ENCODE measurements at regions not wholly inside any gene's neighbourhood (a gene's known extent, or its start where the extent isn't known, plus 50 kb on each side); places are given as distances from the start of the nearest gene placed in this dataset.
"Not testable (repeated sequence)": the region's sequence is repeated elsewhere in the genome, so short reads cannot be mapped to it uniquely, and the experiment has no call there.

DNA sequence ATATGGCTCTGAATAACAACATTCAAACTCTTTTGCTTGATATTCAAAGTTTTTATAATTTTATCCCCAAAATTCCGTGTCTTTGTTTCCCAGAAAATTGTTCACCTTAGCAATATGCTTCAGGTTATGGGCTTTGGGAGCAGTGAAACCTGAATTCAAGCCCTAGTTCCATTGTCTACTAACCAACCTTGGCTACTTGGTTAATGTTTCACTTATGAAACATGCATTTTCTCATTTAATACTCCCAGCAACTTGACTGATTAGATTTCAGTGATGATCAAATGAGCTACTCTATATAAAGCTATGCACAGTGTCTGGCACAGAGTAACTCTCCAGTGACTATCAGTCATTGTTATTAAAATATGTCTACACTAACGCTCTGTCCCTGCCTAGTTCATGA, 192.2 kb upstream of the TENT5A start (continued):
- TF ChIP-seq HDAC2 (IDR thresholded peaks at IDR 0.05; ENCODE audit: borderline replicate concordance in 1 of 2, low read depth in 2 of 2, low read length in 2 of 2): no peak
- TF ChIP-seq ZNF274 (IDR thresholded peaks at IDR 0.05; ENCODE audit: borderline replicate concordance, extremely low read depth, low read length): no peak
- no peak for TF ChIP-seq YY1 (IDR thresholded peaks at IDR 0.05; ENCODE audit: low read depth, low read length)
- no peak for TF ChIP-seq BCL11A (IDR thresholded peaks at IDR 0.05; ENCODE audit: low read depth in 2 of 2, low read length in 2 of 2)

DNA sequence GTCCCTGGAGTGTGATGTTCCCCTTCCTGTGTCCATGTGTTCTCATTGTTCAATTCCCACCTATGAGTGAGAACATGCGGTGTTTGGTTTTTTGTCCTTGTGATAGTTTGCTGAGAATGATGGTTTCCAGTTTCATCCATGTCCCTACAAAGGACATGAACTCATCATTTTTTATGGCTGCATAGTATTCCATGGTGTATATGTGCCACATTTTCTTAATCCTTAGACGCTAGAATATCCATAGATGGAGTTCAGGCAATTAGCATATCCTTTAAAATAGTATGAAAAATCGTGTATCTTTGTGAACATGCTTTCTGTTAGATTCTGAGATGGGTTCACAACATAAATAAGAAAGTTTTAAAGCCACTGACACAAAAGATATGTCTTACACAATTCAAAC, 190.4 kb upstream of the TENT5A start:
- H4K91ac ChIP-seq (replicated peaks; ENCODE audit: insufficient read length, low read length); H3K4ac ChIP-seq (replicated peaks; ENCODE audit: insufficient read length, low read depth, low read length); H2BK15ac ChIP-seq (ENCODE audit: low read length); CTCF ChIA-PET (ENCODE audit: partially characterized antibody); H3K23me2 ChIP-seq (ENCODE audit: low read depth, low read length); H2BK12ac ChIP-seq (ENCODE audit: low read depth, low read length); H3K9me3 ChIP-seq (ENCODE audit: insufficient read depth in 2 of 2, low read depth in 1 of 2, low read length in 1 of 2); FAIRE-seq; POLR2A ChIA-PET (ENCODE audit: partially characterized antibody); DNase-seq (ENCODE audit: low read depth in 1 of 2, low spot score in 2 of 2); H3K23ac ChIP-seq (ENCODE audit: insufficient read length); H3K4me1 ChIP-seq (replicated peaks in 1 of 4; ENCODE audit: control insufficient read depth in 3 of 4, insufficient read depth in 4 of 4, low read length in 3 of 4); H2BK20ac ChIP-seq (ENCODE audit: low read length); H4K20me1 ChIP-seq (replicated peaks in 1 of 2; ENCODE audit: control insufficient read depth in 1 of 2, insufficient read depth in 2 of 2, low read length in 2 of 2); H3K4me2 ChIP-seq (ENCODE audit: insufficient read depth in 1 of 2, low read depth in 2 of 2, low read length in 2 of 2); H3K79me2 ChIP-seq (ENCODE audit: control insufficient read depth in 1 of 2, insufficient read depth in 2 of 2, low read length in 2 of 2); H3K36me3 ChIP-seq (ENCODE audit: control insufficient read depth in 2 of 4, insufficient read depth in 4 of 4, low read length in 3 of 4); H3K9ac ChIP-seq (replicated peaks in 1 of 4; ENCODE audit: extremely low read depth in 1 of 4, low read depth in 3 of 4, low read length in 3 of 4); H4K5ac ChIP-seq (ENCODE audit: insufficient read length, low read depth, low read length); H3K27me3 ChIP-seq (replicated peaks in 1 of 4; ENCODE audit: control insufficient read depth in 3 of 4, extremely low read depth in 1 of 4, insufficient read depth in 3 of 4, low read length in 3 of 4); H2BK120ac ChIP-seq (replicated peaks; ENCODE audit: low read depth, low read length); H3K56ac ChIP-seq (replicated peaks; ENCODE audit: insufficient read length, low read depth, low read length); H3K27ac ChIP-seq (ENCODE audit: low read depth, low read length); H2BK5ac ChIP-seq (ENCODE audit: low read depth, low read length); H3K4me3 ChIP-seq (ENCODE audit: extremely low read depth in 1 of 4, insufficient read depth in 2 of 4, low read depth in 3 of 4, low read length in 4 of 4); H4K8ac ChIP-seq (ENCODE audit: extremely low read depth, insufficient read depth, low read length); H3K14ac ChIP-seq (ENCODE audit: insufficient read length); H3K18ac ChIP-seq (ENCODE audit: extremely low read depth, low read length); H2AFZ ChIP-seq (ENCODE audit: low read length); H2AK5ac ChIP-seq (ENCODE audit: low read depth, low read length); H3K79me1 ChIP-seq (ENCODE audit: low read depth, low read length): not testable (repeated sequence)
- WGBS, 2 experiments (ENCODE audit: extremely low coverage in 1 of 2, insufficient coverage in 1 of 2, insufficient read length in 1 of 2, insufficient replicate concordance in 2 of 2, low coverage in 1 of 2, low lambda C conversion rate in 2 of 2, missing lambda C conversion rate in 1 of 2): 83% methylated on average over 2 of the region's 3 CpGs; no CpG with 5 or more reads in 1 of the 2 experiments

All from H1 (cell line).